GM21423 (cell line): ENCODE measurements at regions not wholly inside any gene's neighbourhood (a gene's known extent, or its start where the extent isn't known, plus 50 kb on each side); places are given as distances from the start of the nearest gene placed in this dataset.

Source experiments
- ATAC-seq: cut with Tn5 transposase; IDR thresholded peaks from one replicate; pipeline ENCODE4 v1.9.1; 2021; ENCODE audit warnings: mild to moderate bottlenecking, moderate library complexity; ENCODE audit not compliant: unreplicated experiment

- peak; percentile 55 for ATAC-seq
Measured at GRCh38 chr1:79694241-79694640, 687.7 kb upstream of the ADGRL4 start.

GRCh38 chr1:79693441-79694114 is 687.0 kb upstream of the ADGRL4 start:
- ATAC-seq = no peak

- no peak for ATAC-seq
Measured at GRCh38 chr1:79692519-79692918, 686.0 kb upstream of the ADGRL4 start.

- ATAC-seq = no peak
Measured at GRCh38 chr1:79688932-79689331, 682.4 kb upstream of the ADGRL4 start.

- no peak for ATAC-seq
Measured at GRCh38 chr1:79683420-79683819, 676.9 kb upstream of the ADGRL4 start.

GRCh38 chr1:79682478-79682877 is 675.9 kb upstream of the ADGRL4 start:
- no peak for ATAC-seq

GRCh38 chr1:79681382-79681781 is 674.9 kb upstream of the ADGRL4 start:
- ATAC-seq = no peak

- ATAC-seq = no peak
Measured at GRCh38 chr1:79679916-79680315, 673.4 kb upstream of the ADGRL4 start.

GRCh38 chr1:79667848-79668696 is 661.5 kb upstream of the ADGRL4 start:
- ATAC-seq = peak; percentile 97

GRCh38 chr1:79667166-79667565 is 660.6 kb upstream of the ADGRL4 start:
- no peak for ATAC-seq

GRCh38 chr1:79663916-79664315 is 657.4 kb upstream of the ADGRL4 start:
- ATAC-seq = no peak

GRCh38 chr1:79662596-79662995 is 656.1 kb upstream of the ADGRL4 start:
- no peak for ATAC-seq

- ATAC-seq = no peak
Measured at GRCh38 chr1:79660129-79660528, 653.6 kb upstream of the ADGRL4 start.

- ATAC-seq = no peak
Measured at GRCh38 chr1:79657951-79658658, 651.6 kb upstream of the ADGRL4 start.

GRCh38 chr1:79655876-79656275 is 649.3 kb upstream of the ADGRL4 start:
- ATAC-seq = no peak

GRCh38 chr1:79652426-79652825 is 645.9 kb upstream of the ADGRL4 start:
- ATAC-seq = no peak

- no peak for ATAC-seq
Measured at GRCh38 chr1:79648126-79648525, 641.6 kb upstream of the ADGRL4 start.

- ATAC-seq = no peak
Measured at GRCh38 chr1:79646880-79647279, 640.4 kb upstream of the ADGRL4 start.

- ATAC-seq = peak; percentile 99
Measured at GRCh38 chr1:79638382-79638781, 631.9 kb upstream of the ADGRL4 start.

- no peak for ATAC-seq
Measured at GRCh38 chr1:79633456-79633855, 626.9 kb upstream of the ADGRL4 start.

- ATAC-seq = peak; percentile 68
Measured at GRCh38 chr1:79629414-79629813, 622.9 kb upstream of the ADGRL4 start.

- no peak for ATAC-seq
Measured at GRCh38 chr1:79617777-79618176, 611.2 kb upstream of the ADGRL4 start.
